NCI-H526 (cell line): ENCODE measurements at regions not wholly inside any gene's neighbourhood (a gene's known extent, or its start where the extent isn't known, plus 50 kb on each side); places are given as distances from the start of the nearest gene placed in this dataset.

Experiments used
- DNase-seq, 2 experiments: peaks; one replicate each; lab custom pipeline; 2025; lab: John Stamatoyannopoulos, UW

GRCh38 chr3:29183346-29184087 lies 97.4 kb upstream of the RBMS3 start:
- DNase-seq: no peak

GRCh38 chr3:29185706-29186105 lies 95.2 kb upstream of the RBMS3 start:
- DNase-seq: no peak

DNA sequence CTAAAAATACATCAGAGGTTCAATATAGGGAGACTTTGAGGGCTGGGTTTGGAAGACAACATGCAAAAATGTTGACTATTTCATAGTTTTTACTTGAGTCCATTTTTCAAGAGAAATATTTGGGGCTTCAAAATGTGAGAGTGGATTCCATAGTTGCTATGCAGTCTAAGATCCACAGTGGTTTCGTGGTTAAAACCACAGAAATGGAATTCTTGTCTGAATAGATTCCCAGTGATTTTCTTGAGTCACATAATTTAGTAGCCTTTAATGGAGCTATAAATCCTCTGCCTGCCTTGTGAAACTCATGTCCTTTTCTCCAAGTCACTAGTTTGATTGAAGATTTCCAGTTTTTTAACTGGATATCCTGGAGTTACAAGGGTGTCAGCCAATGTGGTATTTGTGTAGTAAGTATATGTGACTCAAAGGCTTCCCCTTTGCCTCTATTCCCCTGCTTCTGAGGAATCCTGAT lies 94.7 kb upstream of the RBMS3 start:
- no peak for DNase-seq

DNA sequence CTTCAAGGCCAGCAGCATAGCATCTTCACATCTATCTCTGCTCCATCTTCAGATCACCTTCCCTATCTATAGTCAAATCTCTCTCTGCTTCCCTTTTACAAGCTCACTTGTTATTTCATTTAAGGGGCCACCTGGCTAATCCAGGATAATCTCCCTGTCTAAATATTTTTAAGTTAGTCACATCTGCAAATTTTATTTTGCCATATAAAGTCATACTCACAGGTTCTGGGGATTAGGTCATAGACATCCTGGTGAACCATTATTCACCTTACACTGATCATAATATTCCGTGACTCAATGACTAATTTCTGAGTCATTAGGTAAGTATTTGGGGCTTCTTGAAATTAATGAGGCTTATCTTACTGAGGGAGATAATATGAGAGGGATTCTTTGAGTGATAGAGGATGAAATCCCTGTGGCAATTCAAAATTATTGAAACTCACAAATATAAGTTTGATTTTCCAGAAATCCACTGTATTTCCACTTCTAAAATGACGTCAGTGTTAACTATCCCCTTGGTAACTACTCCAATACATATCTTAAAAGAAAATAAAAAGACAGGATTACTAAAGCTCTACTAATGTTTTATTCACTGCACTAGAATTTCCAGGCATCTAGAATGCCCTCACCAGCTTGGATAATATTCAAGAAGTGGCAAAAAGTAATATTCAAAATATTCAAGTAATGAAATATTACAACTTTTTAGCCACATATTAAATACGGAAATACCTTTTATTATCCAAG lies 93.7 kb upstream of the RBMS3 start:
- DNase-seq: no peak

DNA sequence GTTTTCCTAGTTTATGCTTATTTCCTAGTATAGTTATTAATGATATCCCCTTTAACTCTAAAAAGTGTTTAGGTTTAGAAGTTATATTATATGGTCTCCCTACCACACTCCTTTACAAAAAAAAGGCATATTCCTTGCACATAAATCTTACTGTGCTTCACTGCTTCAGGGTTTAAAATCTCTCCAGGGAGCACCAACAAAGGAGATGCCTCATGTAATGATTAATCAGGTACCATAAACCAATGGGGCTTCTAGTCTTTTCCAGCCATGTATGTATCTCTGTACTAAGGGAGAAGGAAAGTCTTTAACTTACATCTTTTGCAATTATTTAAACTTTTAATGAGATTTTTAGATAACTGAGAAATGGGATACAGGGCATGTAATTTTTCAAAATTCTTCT lies 91.5 kb upstream of the RBMS3 start:
- DNase-seq: no peak

DNA sequence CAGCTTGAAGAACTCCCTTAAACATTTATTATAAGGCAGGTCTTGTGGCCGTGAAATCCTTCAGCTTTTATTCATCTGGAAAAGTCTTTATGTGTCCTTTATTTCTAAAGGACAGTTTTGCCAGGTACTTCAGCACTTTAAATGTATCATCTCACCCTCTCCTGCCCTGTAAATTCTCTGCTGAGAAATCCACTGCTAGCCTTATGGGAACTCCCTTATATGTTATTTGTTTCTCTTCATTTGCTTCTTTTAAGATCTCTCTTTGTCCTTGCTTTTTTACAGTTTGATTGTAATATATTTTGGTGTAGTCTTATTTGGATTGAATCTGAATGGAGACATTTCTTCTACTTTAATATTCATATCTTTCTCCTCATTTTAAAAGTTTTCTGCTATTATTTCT lies 86.7 kb upstream of the RBMS3 start:
- no peak for DNase-seq

DNA sequence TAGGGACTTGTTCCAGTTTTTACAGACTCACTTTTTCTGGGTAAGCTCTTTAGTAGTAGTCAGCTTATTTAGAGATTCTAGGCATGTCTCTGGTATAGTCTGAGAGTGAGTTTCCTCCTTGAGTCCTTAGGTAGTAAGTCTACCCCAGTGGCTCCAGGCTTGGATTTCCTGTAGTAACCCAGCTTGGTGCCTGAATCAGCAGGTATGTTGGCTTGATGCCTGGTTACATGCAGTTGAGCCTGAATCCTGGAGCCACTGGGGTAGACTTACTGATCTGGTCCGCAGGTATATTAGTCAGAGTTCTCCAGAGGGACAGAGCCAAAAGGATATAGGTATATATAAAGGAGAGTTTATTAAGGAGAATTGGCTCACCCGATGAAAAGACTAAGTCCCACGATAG lies 85.8 kb upstream of the RBMS3 start:
- DNase-seq: no peak

DNA sequence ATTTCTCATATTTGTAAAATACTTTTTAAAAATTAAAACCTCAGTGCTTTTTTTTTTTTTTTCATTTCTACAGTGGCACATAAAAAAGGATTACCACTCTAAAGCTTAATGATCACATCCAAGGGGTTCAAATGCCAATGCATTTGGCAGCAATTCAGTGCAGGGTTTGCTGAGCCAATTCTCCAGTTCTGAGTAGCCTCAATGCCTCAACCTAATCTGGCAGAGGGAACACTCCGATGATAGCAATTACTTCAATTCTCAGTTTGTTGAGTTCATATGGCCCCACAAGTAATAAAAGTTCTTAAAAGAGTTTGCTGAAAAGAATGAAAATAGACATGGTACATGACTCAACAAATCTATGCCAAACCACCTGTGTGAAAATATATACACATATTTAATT lies 79.3 kb upstream of the RBMS3 start:
- DNase-seq: no peak

- DNase-seq: no peak
Measured at GRCh38 chr3:29202378-29202777, 78.5 kb upstream of the RBMS3 start.

- no peak for DNase-seq
Measured at GRCh38 chr3:29203851-29204250, 77.0 kb upstream of the RBMS3 start.

GRCh38 chr3:29207427-29207826 lies 73.4 kb upstream of the RBMS3 start:
- DNase-seq: no peak

- DNase-seq: no peak
Measured at GRCh38 chr3:29212789-29213433, 68.0 kb upstream of the RBMS3 start.

DNA sequence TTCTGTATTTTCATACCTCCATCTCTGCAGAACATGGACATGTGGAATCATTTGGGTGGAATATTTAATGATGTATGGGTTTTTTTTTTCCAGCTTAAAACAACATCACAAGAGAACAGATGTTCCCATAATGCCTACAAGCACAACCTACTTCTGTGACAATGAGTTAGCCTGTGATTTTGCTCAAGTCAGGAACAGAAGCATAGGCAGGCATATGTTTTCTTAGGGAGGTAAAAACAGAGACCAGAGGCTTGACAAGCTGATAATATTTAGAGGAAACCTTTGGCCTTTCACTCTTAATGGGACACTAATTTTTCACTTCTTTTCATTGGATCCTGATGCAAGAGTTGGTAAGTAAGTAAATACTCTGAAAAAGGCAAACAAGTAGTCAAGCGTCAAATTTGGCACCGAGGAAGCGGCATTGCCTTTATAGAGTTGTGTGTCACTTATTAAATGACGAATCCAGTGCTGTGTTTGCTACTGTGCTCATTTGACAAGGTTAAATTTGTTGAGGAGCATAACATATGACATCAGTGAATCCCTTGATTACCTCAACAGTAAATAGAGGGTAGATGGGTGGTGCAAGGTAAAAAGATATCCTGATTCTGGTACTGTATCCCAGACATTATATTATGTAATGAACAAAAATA lies 66.7 kb upstream of the RBMS3 start:
- DNase-seq: no peak

- no peak for DNase-seq
Measured at GRCh38 chr3:29215948-29216347, 64.9 kb upstream of the RBMS3 start.

DNA sequence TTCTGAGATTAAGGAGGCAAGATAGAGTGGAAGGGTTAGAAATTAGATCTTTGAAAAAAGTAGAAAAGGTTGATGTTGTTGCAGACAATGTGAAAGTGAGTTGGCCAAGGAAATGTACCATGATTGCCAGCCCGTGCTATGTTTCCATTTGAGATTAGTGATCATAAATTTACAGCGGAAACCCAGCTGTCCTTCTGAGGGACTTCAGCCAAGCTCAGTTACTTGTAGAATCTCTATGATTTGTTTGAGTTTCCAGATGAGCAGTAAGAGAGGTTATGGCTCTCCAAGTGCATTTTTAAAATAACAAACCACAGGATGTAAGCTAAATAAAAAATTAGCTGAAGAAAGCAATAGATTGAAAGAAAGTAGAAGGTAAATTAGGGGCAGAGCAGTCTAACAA lies 54.2 kb upstream of the RBMS3 start:
- no peak for DNase-seq

GRCh38 chr3:29227307-29227706 lies 53.6 kb upstream of the RBMS3 start:
- no peak for DNase-seq
